ENCODE measurements at regions not wholly inside any gene's neighbourhood (a gene's known extent, or its start where the extent isn't known, plus 50 kb on each side); places are given as distances from the start of the nearest gene placed in this dataset.

- Mint-ChIP-seq H3K27ac (no peak overlapping the region), H3K4me3 (no peak overlapping the region), H3K4me1 (no peaks in the 10 kb centered on the region), H3K9me3 (peaks cover 5% of the 10 kb centered on the region), H3K27me3 (ENCODE audit: low read depth, poor library complexity) (no peaks in the 10 kb centered on the region), H3K36me3 (ENCODE audit: low read depth) (no peaks in the 10 kb centered on the region)
- TF ChIP-seq CTCF (IDR thresholded peaks at IDR 0.05) = no peak
- no peak for DNase-seq
Observed at GRCh38 chr13:63497601-63498000, 2082.0 kb upstream of the PCDH20 start.

- Mint-ChIP-seq H3K4me1 (no peaks in the 10 kb centered on the region), H3K9me3 (no peaks in the 10 kb centered on the region), H3K4me3 (no peak overlapping the region), H3K36me3 (ENCODE audit: low read depth) (no peaks in the 10 kb centered on the region), H3K27ac (no peak overlapping the region), H3K27me3 (ENCODE audit: low read depth, poor library complexity) (no peaks in the 10 kb centered on the region)
- no peak for TF ChIP-seq CTCF (IDR thresholded peaks at IDR 0.05)
- no peak for DNase-seq
Observed at GRCh38 chr13:63492604-63493003, 2077.0 kb upstream of the PCDH20 start.

DNA sequence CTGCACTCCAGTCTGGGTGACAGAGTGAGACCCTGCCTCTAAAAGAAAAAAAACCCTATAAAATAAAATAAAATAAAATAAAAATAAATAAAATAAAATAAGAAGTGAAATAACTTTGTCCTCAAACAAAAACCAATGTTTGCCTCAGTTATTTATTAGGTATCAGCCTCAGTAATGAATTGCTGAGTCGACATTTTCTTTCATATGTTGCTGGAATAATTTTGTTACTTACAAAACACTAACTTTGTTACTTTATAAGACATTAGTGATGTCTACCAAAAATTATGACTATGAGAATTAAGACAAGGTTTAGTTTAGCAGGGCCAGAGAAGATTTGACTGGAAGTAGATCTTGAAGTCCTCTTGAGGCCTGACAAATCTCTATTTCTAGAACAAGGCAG, 2074.5 kb upstream of the PCDH20 start:
- Mint-ChIP-seq H3K4me1 (no peaks in the 10 kb centered on the region), H3K27me3 (ENCODE audit: low read depth, poor library complexity) (peaks cover under 1% of the 10 kb centered on the region), H3K27ac (no peak overlapping the region), H3K9me3 (no peaks in the 10 kb centered on the region), H3K4me3 (no peak overlapping the region), H3K36me3 (ENCODE audit: low read depth) (no peaks in the 10 kb centered on the region)
- TF ChIP-seq CTCF (IDR thresholded peaks at IDR 0.05) = no peak
- DNase-seq = no peak

DNA sequence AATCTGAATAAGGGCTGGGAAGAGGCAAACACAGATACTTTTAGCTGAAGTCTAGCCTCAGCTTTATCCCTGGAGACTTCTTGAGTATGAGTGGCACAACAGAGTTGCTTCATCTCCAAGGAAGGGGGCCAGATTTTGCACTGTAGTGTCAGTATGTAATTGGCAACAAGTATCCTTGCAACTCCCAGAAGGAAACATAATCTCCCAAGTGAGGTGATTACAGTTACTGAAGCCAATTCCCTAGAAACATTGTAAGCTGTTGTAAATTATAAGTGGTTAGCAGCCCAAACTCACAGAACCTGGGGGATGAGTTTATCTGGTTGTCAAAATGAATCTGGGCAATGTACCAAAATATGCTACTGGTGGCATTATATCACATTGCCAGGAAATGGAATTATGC, 2065.7 kb upstream of the PCDH20 start:
- Mint-ChIP-seq H3K27ac (no peak overlapping the region), H3K9me3 (no peaks in the 10 kb centered on the region), H3K4me3 (no peak overlapping the region), H3K27me3 (ENCODE audit: low read depth, poor library complexity) (peaks cover 2% of the 10 kb centered on the region), H3K4me1 (no peaks in the 10 kb centered on the region), H3K36me3 (ENCODE audit: low read depth) (no peaks in the 10 kb centered on the region)
- TF ChIP-seq CTCF (IDR thresholded peaks at IDR 0.05) = no peak
- no peak for DNase-seq

DNA sequence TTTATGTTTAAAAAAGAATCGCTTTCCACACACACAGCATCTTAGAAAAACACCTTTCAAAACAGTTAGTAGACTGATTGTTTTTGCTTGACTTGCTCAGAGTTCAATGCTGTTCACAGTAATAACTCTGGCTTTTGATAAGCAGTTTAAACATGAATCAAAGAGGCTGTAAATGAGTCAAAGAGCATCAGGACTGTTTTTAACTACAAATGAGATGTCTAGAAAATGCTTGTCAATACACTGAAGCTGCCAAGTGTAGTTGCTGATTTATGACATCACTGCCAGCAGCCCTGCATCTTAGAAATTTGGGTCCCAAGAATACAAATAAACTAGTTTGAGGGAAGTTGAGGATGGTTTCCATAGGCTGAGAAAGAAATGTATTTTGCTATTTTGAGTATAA, 2057.1 kb upstream of the PCDH20 start:
- no peaks in the 10 kb centered on the region for H3K36me3 Mint-ChIP-seq (ENCODE audit: low read depth)
- no peak for TF ChIP-seq CTCF (IDR thresholded peaks at IDR 0.05)
- no peak overlapping the region for H3K27ac Mint-ChIP-seq
- peaks cover 3% of the 10 kb centered on the region for H3K4me1 Mint-ChIP-seq
- no peak for DNase-seq
- no peak overlapping the region for H3K4me3 Mint-ChIP-seq
- no peaks in the 10 kb centered on the region for H3K27me3 Mint-ChIP-seq (ENCODE audit: low read depth, poor library complexity)
- no peaks in the 10 kb centered on the region for H3K9me3 Mint-ChIP-seq

GRCh38 chr13:63463782-63464610, 2048.3 kb upstream of the PCDH20 start:
- no peak for TF ChIP-seq CTCF (IDR thresholded peaks at IDR 0.05)
- Mint-ChIP-seq H3K4me3 (no peak overlapping the region), H3K36me3 (ENCODE audit: low read depth) (peaks cover 6% of the 10 kb centered on the region), H3K27ac (no peak overlapping the region), H3K9me3 (peaks cover 16% of the 10 kb centered on the region), H3K27me3 (ENCODE audit: low read depth, poor library complexity) (no peaks in the 10 kb centered on the region), H3K4me1 (no peaks in the 10 kb centered on the region)
- no peak for DNase-seq
